ENCODE measurements at regions not wholly inside any gene's neighbourhood (a gene's known extent, or its start where the extent isn't known, plus 50 kb on each side); places are given as distances from the start of the nearest gene placed in this dataset.

- no peak overlapping the region for H3K4me3 Mint-ChIP-seq
- H3K9me3 Mint-ChIP-seq = no peaks in the 10 kb centered on the region
- TF ChIP-seq CTCF (IDR thresholded peaks at IDR 0.05) = no peak
- Histone ChIP-seq H3K27ac (ENCODE audit: low read length) (no peak overlapping the region), H3K4me3 (ENCODE audit: low read length) (no peak overlapping the region), H3K36me3 (ENCODE audit: control insufficient read depth, insufficient read depth, low read length) (no peaks in the 10 kb centered on the region), H3K9me3 (ENCODE audit: control insufficient read depth, insufficient read depth, low read length) (no peaks in the 10 kb centered on the region), H3K27me3 (ENCODE audit: control insufficient read depth, insufficient read depth, low read length) (no peaks in the 10 kb centered on the region), H3K4me1 (ENCODE audit: control insufficient read depth, insufficient read depth, low read length) (no peaks in the 10 kb centered on the region)
- H3K27me3 Mint-ChIP-seq (ENCODE audit: low read depth in 2 of 2) = peaks cover 9 to 17% of the 10 kb centered on the region in 2 donors
- no peaks in the 10 kb centered on the region for H3K36me3 Mint-ChIP-seq
- no peak overlapping the region for H3K27ac Mint-ChIP-seq
- ATAC-seq = no peak
- no peak for DNase-seq
- WGBS (ENCODE audit: insufficient coverage) = 67% methylated on average over 3 of the region's 3 CpGs
- H3K4me1 Mint-ChIP-seq = peaks cover 6 to 16% of the 10 kb centered on the region in 2 donors
- intact Hi-C loops (cut with micrococcal nuclease) = no loop called here
These were observed 144.0 kb downstream of the AQP9 start for GRCh38 chr15:58282060-58282708.

DNA sequence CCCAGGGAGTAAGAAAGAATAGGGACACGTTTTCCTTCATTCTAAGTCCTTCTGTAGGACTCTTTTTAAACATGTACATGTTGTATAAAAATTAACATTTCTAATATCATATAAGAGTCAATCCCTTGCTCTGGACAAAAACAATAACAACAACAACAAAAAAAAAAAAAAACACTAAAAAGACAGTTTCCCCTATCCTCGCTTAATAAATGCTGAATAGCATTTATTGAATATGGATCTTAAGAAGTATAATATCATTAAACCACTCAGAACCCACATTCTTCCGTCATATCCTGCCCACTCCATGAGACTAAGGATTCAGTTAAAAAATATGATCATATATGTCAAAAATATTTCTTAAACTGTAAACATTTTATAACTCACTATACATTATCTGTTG, 145.1 kb downstream of the AQP9 start:
- 100% methylated on average over 1 of the region's 3 CpGs for WGBS (ENCODE audit: insufficient coverage)
- H3K27ac Mint-ChIP-seq = no peak overlapping the region

GRCh38 chr15:58284293-58284692, 146.1 kb downstream of the AQP9 start:
- Mint-ChIP-seq H3K4me3 (no peak overlapping the region), H3K36me3 (no peaks in the 10 kb centered on the region), H3K27me3 (ENCODE audit: low read depth in 2 of 2) (peaks cover 5 to 8% of the 10 kb centered on the region in 2 donors), H3K27ac (no peak overlapping the region), H3K9me3 (no peaks in the 10 kb centered on the region), H3K4me1 (peaks cover 4 to 11% of the 10 kb centered on the region in 2 donors)
- no peak for TF ChIP-seq CTCF (IDR thresholded peaks at IDR 0.05)
- Histone ChIP-seq H3K4me3 (ENCODE audit: low read length) (no peak overlapping the region), H3K27ac (ENCODE audit: low read length) (no peak overlapping the region), H3K9me3 (ENCODE audit: control insufficient read depth, insufficient read depth, low read length) (no peaks in the 10 kb centered on the region), H3K27me3 (ENCODE audit: control insufficient read depth, insufficient read depth, low read length) (no peaks in the 10 kb centered on the region), H3K4me1 (ENCODE audit: control insufficient read depth, insufficient read depth, low read length) (no peaks in the 10 kb centered on the region), H3K36me3 (ENCODE audit: control insufficient read depth, insufficient read depth, low read length) (no peaks in the 10 kb centered on the region)
- DNase-seq (no peak), ATAC-seq (no peak)
- WGBS (ENCODE audit: insufficient coverage) = 88% methylated on average over 5 of the region's 5 CpGs
- intact Hi-C loops (cut with micrococcal nuclease) = no loop called here

More for the DNA sequence above, 145.1 kb downstream of the AQP9 start:
- Histone ChIP-seq H3K4me1 (ENCODE audit: control insufficient read depth, insufficient read depth, low read length) (no peaks in the 10 kb centered on the region), H3K27me3 (ENCODE audit: control insufficient read depth, insufficient read depth, low read length) (no peaks in the 10 kb centered on the region), H3K9me3 (ENCODE audit: control insufficient read depth, insufficient read depth, low read length) (no peaks in the 10 kb centered on the region), H3K4me3 (ENCODE audit: low read length) (no peak overlapping the region), H3K36me3 (ENCODE audit: control insufficient read depth, insufficient read depth, low read length) (no peaks in the 10 kb centered on the region), H3K27ac (ENCODE audit: low read length) (no peak overlapping the region)
- Mint-ChIP-seq H3K36me3 (no peaks in the 10 kb centered on the region), H3K9me3 (no peaks in the 10 kb centered on the region), H3K27me3 (ENCODE audit: low read depth in 2 of 2) (peaks cover 8 to 15% of the 10 kb centered on the region in 2 donors), H3K4me1 (peaks cover 7 to 14% of the 10 kb centered on the region in 2 donors), H3K4me3 (no peak overlapping the region)
- no peak for TF ChIP-seq CTCF (IDR thresholded peaks at IDR 0.05)
- intact Hi-C loops (cut with micrococcal nuclease) = no loop called here
- no peak for DNase-seq
- no peak for ATAC-seq

All from natural killer cell (primary cell).